OCI-LY7 (cell line): ENCODE measurements at regions not wholly inside any gene's neighbourhood (a gene's known extent, or its start where the extent isn't known, plus 50 kb on each side); places are given as distances from the start of the nearest gene placed in this dataset.

Experiments used
- BruUV-seq: library from RNA; stranded (reverse); fragments of 400-500 nt; replicated peaks from 2 replicates; lab custom pipeline; 2021; lab: Mats Ljungman, UMichigan
- CTCF ChIA-PET: fragments of 300-600 bp; sonication (Branson Sonifier 250); formaldehyde crosslinking; loops from one replicate; lab custom pipeline; 2022; ENCODE audit warnings: antibody characterized with exemption; ENCODE audit not compliant: unreplicated experiment; lab: Charles Lee
- POLR2A ChIA-PET: fragments of 300-600 bp; sonication (Branson Sonifier 250); formaldehyde crosslinking; loops from one replicate; lab custom pipeline; 2022; ENCODE audit warnings: antibody characterized with exemption; lab: Charles Lee
- DNase-seq: peaks from one replicate; pipeline ENCODE4 v3.0.0-alpha.2; 2015; ENCODE audit warnings: low spot score
- H2AFZ ChIP-seq: fragments of 200-600 bp; sonication (generic), shearing (Covaris generic); 2 replicates; pipeline ENCODE4 v1.6.1; 2014; ENCODE audit warnings: mild to moderate bottlenecking, antibody characterized with exemption, low read length, moderate library complexity
- H3K27ac ChIP-seq: fragments of 200-600 bp; sonication (generic); 2 replicates; pipeline ENCODE4 v1.5.1; 2014; ENCODE audit warnings: mixed run types, low read depth, mild to moderate bottlenecking, moderate library complexity, low read length, inconsistent platforms; ENCODE audit not compliant: poor library complexity, severe bottlenecking
- H3K36me3 ChIP-seq: fragments of 200-600 bp; sonication (generic); 2 replicates; pipeline ENCODE4 v1.6.1; 2014; ENCODE audit warnings: mild to moderate bottlenecking, antibody characterized with exemption, low read length, moderate library complexity, mixed read lengths; ENCODE audit not compliant: insufficient read depth
- H3K4me1 ChIP-seq: fragments of 200-600 bp; sonication (generic); 2 replicates; pipeline ENCODE4 v1.5.1; 2014; ENCODE audit warnings: mild to moderate bottlenecking, low read length; ENCODE audit not compliant: insufficient read depth, poor library complexity, severe bottlenecking
- H3K4me2 ChIP-seq: fragments of 200-600 bp; sonication (generic); 2 replicates; pipeline ENCODE4 v1.6.1; 2014; ENCODE audit warnings: mild to moderate bottlenecking, low read length
- H3K4me3 ChIP-seq: fragments of 200-600 bp; sonication (generic); 2 replicates; pipeline ENCODE4 v1.5.1; 2014; ENCODE audit warnings: mild to moderate bottlenecking, low read depth, low read length; ENCODE audit not compliant: poor library complexity, severe bottlenecking
- H3K79me2 ChIP-seq: fragments of 200-600 bp; sonication (generic); 2 replicates; pipeline ENCODE4 v1.6.1; 2016; ENCODE audit warnings: low read depth, mild to moderate bottlenecking, low read length, moderate library complexity, mixed read lengths; ENCODE audit not compliant: insufficient read depth
- H3K9me2 ChIP-seq: fragments of 200-600 bp; sonication (generic); 2 replicates; pipeline ENCODE4 v1.6.1; 2016; ENCODE audit warnings: mild to moderate bottlenecking, low read length, mixed read lengths; ENCODE audit not compliant: insufficient read depth
- H3K9me3 ChIP-seq: fragments of 200-600 bp; sonication (generic); 2 replicates; pipeline ENCODE4 v1.6.1; 2014; ENCODE audit warnings: mild to moderate bottlenecking, mixed run types, low read length, mixed read lengths
- H4K20me1 ChIP-seq: fragments of 200-600 bp; sonication (generic); 2 replicates; pipeline ENCODE4 v1.6.1; 2014; ENCODE audit warnings: mild to moderate bottlenecking, antibody characterized with exemption, low read length, moderate library complexity, mixed read lengths; ENCODE audit not compliant: insufficient read depth
- EZH2phosphoT487 ChIP-seq: fragments of 200-600 bp; sonication (generic); IDR thresholded peaks from 2 replicates; pipeline ENCODE4 v1.6.1; 2018; ENCODE audit warnings: low read depth, borderline replicate concordance, mild to moderate bottlenecking, mixed run types, antibody characterized with exemption, low read length, moderate library complexity, mixed read lengths
- intact Hi-C: fragments of 100-400 bp; cut with micrococcal nuclease; formaldehyde crosslinking; loops from one replicate; pipeline ENCODE4 v1.10.0; 2022; ENCODE audit not compliant: unreplicated experiment
- TF ChIP-seq, protein P1 (sequence below): fragments of 200-600 bp; sonication (generic); conservative IDR thresholded peaks from 2 replicates; pipeline ENCODE4 v1.5.1; 2014; ENCODE audit warnings: mild to moderate bottlenecking, antibody characterized with exemption, low read length, moderate library complexity, mixed read lengths

DNA sequence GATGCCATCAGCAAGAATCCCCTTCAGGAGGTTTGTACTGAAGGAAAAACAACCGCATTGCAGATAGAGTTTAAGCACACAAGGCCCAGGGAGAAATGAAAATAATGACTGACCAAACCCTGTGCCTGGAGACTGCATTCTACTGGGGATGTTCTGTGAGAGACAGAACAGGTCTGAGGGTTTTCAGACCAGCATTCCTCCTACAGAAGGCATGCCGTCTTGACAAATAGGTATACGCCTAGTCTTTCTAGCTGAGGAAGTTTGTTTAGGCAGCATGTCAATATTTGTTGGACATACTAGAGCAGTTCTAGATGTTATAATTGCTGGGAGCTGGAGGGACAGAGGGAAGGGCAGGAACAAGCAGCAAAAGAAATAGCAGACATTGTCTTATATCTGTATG is 68.4 kb upstream of the SCOC start:
- H3K9me2 ChIP-seq = no peaks in the 10 kb centered on the region
- no peaks in the 10 kb centered on the region for H3K4me1 ChIP-seq
- no peaks in the 10 kb centered on the region for H3K9me3 ChIP-seq
- DNase-seq = no peak
- H3K27ac ChIP-seq = no peak overlapping the region
- H3K79me2 ChIP-seq = no peaks in the 10 kb centered on the region
- intact Hi-C loops = no loop called here
- ChIA-PET CTCF (no interaction called here), POLR2A (interaction anchor here (0.6 kb wide), 1 partner anchor 121 kb away, joined by 3 read pairs; no protein-coding TSS in a partner anchor)
- no peaks in the 10 kb centered on the region for H3K36me3 ChIP-seq
- no peak for TF ChIP-seq EZH2phosphoT487
- TF ChIP-seq, protein P1, sequence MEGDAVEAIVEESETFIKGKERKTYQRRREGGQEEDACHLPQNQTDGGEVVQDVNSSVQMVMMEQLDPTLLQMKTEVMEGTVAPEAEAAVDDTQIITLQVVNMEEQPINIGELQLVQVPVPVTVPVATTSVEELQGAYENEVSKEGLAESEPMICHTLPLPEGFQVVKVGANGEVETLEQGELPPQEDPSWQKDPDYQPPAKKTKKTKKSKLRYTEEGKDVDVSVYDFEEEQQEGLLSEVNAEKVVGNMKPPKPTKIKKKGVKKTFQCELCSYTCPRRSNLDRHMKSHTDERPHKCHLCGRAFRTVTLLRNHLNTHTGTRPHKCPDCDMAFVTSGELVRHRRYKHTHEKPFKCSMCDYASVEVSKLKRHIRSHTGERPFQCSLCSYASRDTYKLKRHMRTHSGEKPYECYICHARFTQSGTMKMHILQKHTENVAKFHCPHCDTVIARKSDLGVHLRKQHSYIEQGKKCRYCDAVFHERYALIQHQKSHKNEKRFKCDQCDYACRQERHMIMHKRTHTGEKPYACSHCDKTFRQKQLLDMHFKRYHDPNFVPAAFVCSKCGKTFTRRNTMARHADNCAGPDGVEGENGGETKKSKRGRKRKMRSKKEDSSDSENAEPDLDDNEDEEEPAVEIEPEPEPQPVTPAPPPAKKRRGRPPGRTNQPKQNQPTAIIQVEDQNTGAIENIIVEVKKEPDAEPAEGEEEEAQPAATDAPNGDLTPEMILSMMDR = no peak
- no peak overlapping the region for H3K4me2 ChIP-seq
- no peaks in the 10 kb centered on the region for H4K20me1 ChIP-seq
- H2AFZ ChIP-seq = no peak overlapping the region
- no TSS peak for BruUV-seq
- H3K4me3 ChIP-seq = no peak overlapping the region

DNA sequence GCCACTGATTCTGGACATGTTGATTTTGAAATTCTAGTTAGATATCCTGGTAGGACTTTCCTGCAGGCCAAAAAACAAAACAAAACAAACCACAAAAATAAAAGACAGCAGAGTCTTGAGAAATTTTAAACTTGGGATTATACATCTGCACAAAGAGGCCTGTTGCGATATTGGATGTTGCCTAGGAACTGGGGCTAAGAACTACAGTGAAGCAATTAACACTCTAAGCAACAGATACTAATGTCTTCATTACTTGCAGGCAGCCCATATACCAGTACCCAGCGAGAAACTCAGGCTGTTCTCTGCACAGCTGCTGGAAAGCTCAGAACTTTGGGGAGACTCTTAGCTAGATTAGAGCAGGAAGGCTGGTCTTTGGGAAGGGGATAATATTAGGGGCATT is 69.1 kb upstream of the SCOC start:
- TF ChIP-seq EZH2phosphoT487 = no peak
- TF ChIP-seq, protein P1 = no peak
- Histone ChIP-seq H3K4me1 (no peaks in the 10 kb centered on the region), H2AFZ (no peak overlapping the region), H3K4me2 (no peak overlapping the region), H4K20me1 (no peaks in the 10 kb centered on the region), H3K9me2 (no peaks in the 10 kb centered on the region), H3K4me3 (no peak overlapping the region), H3K79me2 (no peaks in the 10 kb centered on the region), H3K9me3 (no peaks in the 10 kb centered on the region), H3K36me3 (no peaks in the 10 kb centered on the region), H3K27ac (no peak overlapping the region)
- DNase-seq = no peak
- ChIA-PET POLR2A (no interaction called here), CTCF (interaction anchor here (1.0 kb wide), 1 partner anchor 11 kb away, joined by 3 read pairs; no protein-coding TSS in a partner anchor)
- intact Hi-C loops = no loop called here
- BruUV-seq = no TSS peak

DNA sequence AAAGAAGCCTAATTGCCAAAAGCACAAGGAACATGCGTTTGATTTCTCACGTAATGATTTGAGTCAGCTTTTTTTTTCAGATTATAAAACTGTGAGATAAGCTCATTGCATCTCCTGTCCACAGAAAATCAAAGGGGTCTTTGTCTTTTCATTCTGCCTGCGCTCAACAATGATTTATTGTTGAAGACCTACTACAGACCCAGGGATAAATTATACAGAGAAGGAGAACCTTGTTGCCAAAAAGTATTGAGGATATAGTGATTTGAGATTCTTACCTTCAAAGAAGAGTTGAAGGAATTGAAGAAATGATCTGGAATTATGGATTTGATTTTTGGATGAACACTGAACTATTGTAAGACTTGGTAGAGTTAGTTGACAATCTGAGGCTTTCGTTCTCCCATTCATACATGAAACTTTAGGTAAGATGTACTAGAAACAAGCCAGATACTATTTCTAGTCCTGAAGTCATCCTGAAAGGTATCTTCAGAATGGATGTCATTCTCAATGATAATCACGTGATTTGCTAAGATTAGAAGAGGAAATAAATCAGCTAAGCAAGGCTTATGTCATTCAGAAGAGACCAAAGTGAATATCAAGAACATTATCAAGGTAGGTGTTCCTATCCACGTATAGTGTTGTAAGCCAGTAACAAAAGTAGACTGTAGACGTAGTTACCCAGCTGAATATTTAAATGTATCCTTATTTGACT is 71.1 kb upstream of the SCOC start:
- H3K27ac ChIP-seq = no peak overlapping the region
- intact Hi-C loops = no loop called here
- TF ChIP-seq, protein P1 = no peak
- TF ChIP-seq EZH2phosphoT487 = no peak
- no peak overlapping the region for H3K4me3 ChIP-seq
- no peaks in the 10 kb centered on the region for H3K9me3 ChIP-seq
- no TSS peak for BruUV-seq
- no peaks in the 10 kb centered on the region for H3K9me2 ChIP-seq
- H3K79me2 ChIP-seq = no peaks in the 10 kb centered on the region
- H2AFZ ChIP-seq = no peak overlapping the region
- CTCF ChIA-PET = no interaction called here
- H3K4me2 ChIP-seq = no peak overlapping the region
- no peaks in the 10 kb centered on the region for H3K4me1 ChIP-seq
- no peaks in the 10 kb centered on the region for H3K36me3 ChIP-seq
- H4K20me1 ChIP-seq = no peaks in the 10 kb centered on the region
- DNase-seq = no peak
- POLR2A ChIA-PET = no interaction called here
